ENCODE measurements at regions not wholly inside any gene's neighbourhood (a gene's known extent, or its start where the extent isn't known, plus 50 kb on each side); places are given as distances from the start of the nearest gene placed in this dataset.
"Not testable (repeated sequence)": the region's sequence is repeated elsewhere in the genome, so short reads cannot be mapped to it uniquely, and the experiment has no call there.

DNA sequence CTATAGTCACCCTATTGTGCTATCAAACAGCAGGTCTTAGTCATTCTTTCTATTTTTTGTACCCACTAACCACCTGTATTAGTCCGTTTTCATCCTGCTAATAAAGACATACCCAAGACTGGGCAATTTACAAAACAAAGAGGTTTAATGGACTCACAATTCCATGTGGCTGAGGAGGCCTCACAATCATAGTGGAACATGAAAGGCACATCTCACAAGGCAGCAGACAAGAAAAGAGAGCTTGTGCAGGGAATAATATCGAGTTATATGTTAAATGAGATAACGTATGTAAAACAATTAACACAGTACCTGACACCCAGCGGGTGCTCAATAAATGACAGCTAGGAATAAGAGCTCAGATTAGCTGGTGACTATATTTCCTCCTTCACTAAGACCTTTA lies 88.1 kb upstream of the WDR44 start:
- no peak for DNase-seq (ENCODE audit: low spot score)

- DNase-seq (ENCODE audit: low spot score): no peak
These were observed 86.7 kb upstream of the WDR44 start for GRCh38 chrX:118259213-118259612.

- no peak for DNase-seq (ENCODE audit: low spot score)
These were observed 84.8 kb upstream of the WDR44 start for GRCh38 chrX:118261151-118261550.

DNA sequence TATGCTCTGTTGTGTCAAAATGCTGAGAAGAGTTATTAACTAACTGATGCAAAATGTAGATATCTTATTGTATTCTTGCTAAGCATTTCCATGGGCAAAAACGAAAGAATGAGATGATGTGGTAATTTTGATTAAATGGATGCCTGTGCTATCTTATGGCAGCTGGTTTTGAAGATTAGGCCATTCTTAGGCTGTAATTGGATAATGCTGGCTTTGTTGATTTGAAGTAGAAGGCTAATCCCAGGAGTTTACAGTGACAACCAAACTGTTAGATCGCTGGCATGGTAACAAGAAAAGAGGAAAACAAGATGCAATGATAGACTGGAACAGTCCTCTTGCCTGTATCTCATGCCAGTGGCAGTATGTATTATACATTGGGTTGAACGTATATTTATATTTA lies 74.1 kb upstream of the WDR44 start:
- DNase-seq (ENCODE audit: low spot score): no peak

DNA sequence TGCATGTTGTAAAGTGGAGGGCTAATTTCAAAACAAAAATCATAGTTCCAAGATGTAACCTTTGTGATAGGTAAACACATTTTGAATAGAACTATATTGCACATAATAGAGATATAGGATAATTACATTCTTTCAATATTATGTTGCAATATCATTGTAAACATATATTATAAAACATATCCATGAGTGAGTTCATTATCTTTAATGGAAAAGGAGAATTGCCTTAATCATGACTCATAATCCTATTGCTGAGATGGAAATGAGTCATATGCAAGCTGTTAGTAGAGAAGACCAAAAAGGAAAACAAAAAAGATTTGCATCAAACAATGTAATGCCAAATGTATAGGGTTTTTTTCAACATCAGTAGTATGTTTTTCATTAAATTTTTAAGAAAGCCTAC lies 73.7 kb upstream of the WDR44 start:
- no peak for DNase-seq (ENCODE audit: low spot score)

- DNase-seq (ENCODE audit: low spot score): no peak
These were observed 59.7 kb upstream of the WDR44 start for GRCh38 chrX:118286066-118286762.

GRCh38 chrX:118295818-118296217 lies 50.1 kb upstream of the WDR44 start:
- DNase-seq (ENCODE audit: low spot score): not testable (repeated sequence)

All from hematopoietic multipotent progenitor cell treated with erythropoietin and hydrocortisone succinate and interleukin-3 and kit ligand, for 17 days (in vitro differentiated cells).